ENCODE measurements at regions not wholly inside any gene's neighbourhood (a gene's known extent, or its start where the extent isn't known, plus 50 kb on each side); places are given as distances from the start of the nearest gene placed in this dataset.

- H3K4me3 ChIP-seq (replicated peaks in 1 of 3; ENCODE audit: low read depth in 2 of 3, low read length in 3 of 3) = no peak overlapping the region
- no peaks in the 10 kb centered on the region for H4K20me1 ChIP-seq (ENCODE audit: insufficient read depth, low read length)
- H3K36me3 ChIP-seq (replicated peaks in 1 of 2; ENCODE audit: control insufficient read depth in 1 of 2, insufficient read depth in 2 of 2, low read length in 2 of 2) = no peaks in the 10 kb centered on the region
- TF ChIP-seq CTCF (IDR thresholded peaks at IDR 0.05) = no peak
- H3K4me2 ChIP-seq (replicated peaks; ENCODE audit: extremely low read depth, low read length, poor library complexity, severe bottlenecking) = no peak overlapping the region
- H3K27ac ChIP-seq (ENCODE audit: low read depth in 1 of 2, low read length in 2 of 2) = no peak overlapping the region
- intact Hi-C loops (cut with micrococcal nuclease) = no loop called here
- Mint-ChIP-seq H3K9me3 (peaks cover 0 to 20% (median 4%) of the 10 kb centered on the region in 7 donors), H3K27ac (no peak overlapping the region), H3K4me1 (no peaks in the 10 kb centered on the region), H3K4me3 (no peak overlapping the region), H3K36me3 (no peaks in the 10 kb centered on the region), H3K27me3 (ENCODE audit: low read depth in 3 of 3) (no peaks in the 10 kb centered on the region)
- no peak overlapping the region for H3K9ac ChIP-seq (ENCODE audit: insufficient read depth, low read length, poor library complexity, severe bottlenecking)
- no peaks in the 10 kb centered on the region for H3K79me2 ChIP-seq (ENCODE audit: insufficient read depth, low read length)
- peaks cover 5 to 8% of the 10 kb centered on the region in 2 donors for H3K9me3 ChIP-seq (replicated peaks in 1 of 2; ENCODE audit: control insufficient read depth in 1 of 2, insufficient read depth in 1 of 2, low read length in 2 of 2)
- no CpG with 5 or more reads among the region's 5 CpGs for WGBS (ENCODE audit: insufficient coverage)
- no peaks in the 10 kb centered on the region for H3K4me1 ChIP-seq (ENCODE audit: control insufficient read depth in 1 of 2, insufficient read depth in 2 of 2, low read length in 2 of 2)
- no peak for DNase-seq
- no peaks in the 10 kb centered on the region for H3K27me3 ChIP-seq (ENCODE audit: control insufficient read depth in 2 of 2, insufficient read depth in 2 of 2, low read length in 2 of 2)
- H2AFZ ChIP-seq (ENCODE audit: insufficient read depth, low read depth, low read length, poor library complexity, severe bottlenecking) = no peak overlapping the region
These were observed 258.9 kb downstream of the SPANXN1 start for GRCh38 chrX:145506214-145506613.

- intact Hi-C loops (cut with micrococcal nuclease) = no loop called here
- no peak overlapping the region for H3K27ac Mint-ChIP-seq
These were observed 277.6 kb downstream of the SPANXN1 start for GRCh38 chrX:145524931-145525330.

More at GRCh38 chrX:145524931-145525330, 277.6 kb downstream of the SPANXN1 start:
- no peak for TF ChIP-seq CTCF (IDR thresholded peaks at IDR 0.05)
- no peak overlapping the region for H3K4me3 ChIP-seq (replicated peaks in 1 of 3; ENCODE audit: low read depth in 2 of 3, low read length in 3 of 3)
- H3K36me3 ChIP-seq (replicated peaks in 1 of 2; ENCODE audit: control insufficient read depth in 1 of 2, insufficient read depth in 2 of 2, low read length in 2 of 2) = no peaks in the 10 kb centered on the region
- H3K27me3 ChIP-seq (ENCODE audit: control insufficient read depth in 2 of 2, insufficient read depth in 2 of 2, low read length in 2 of 2) = no peaks in the 10 kb centered on the region
- no peaks in the 10 kb centered on the region for H3K4me1 ChIP-seq (ENCODE audit: control insufficient read depth in 1 of 2, insufficient read depth in 2 of 2, low read length in 2 of 2)
- H3K9me3 Mint-ChIP-seq = peaks cover 0 to 14% (median 0%) of the 10 kb centered on the region in 7 donors
- no peak overlapping the region for H3K4me2 ChIP-seq (replicated peaks; ENCODE audit: extremely low read depth, low read length, poor library complexity, severe bottlenecking)
- peaks cover 0 to 4% of the 10 kb centered on the region in 2 donors for H3K9me3 ChIP-seq (replicated peaks in 1 of 2; ENCODE audit: control insufficient read depth in 1 of 2, insufficient read depth in 1 of 2, low read length in 2 of 2)
- no peaks in the 10 kb centered on the region for H3K4me1 Mint-ChIP-seq
- H3K79me2 ChIP-seq (ENCODE audit: insufficient read depth, low read length) = no peaks in the 10 kb centered on the region
- no peak overlapping the region for H2AFZ ChIP-seq (ENCODE audit: insufficient read depth, low read depth, low read length, poor library complexity, severe bottlenecking)
- 83% methylated on average over 1 of the region's 5 CpGs for WGBS (ENCODE audit: insufficient coverage)
- no peaks in the 10 kb centered on the region for H4K20me1 ChIP-seq (ENCODE audit: insufficient read depth, low read length)
- no peak overlapping the region for H3K4me3 Mint-ChIP-seq
- H3K9ac ChIP-seq (ENCODE audit: insufficient read depth, low read length, poor library complexity, severe bottlenecking) = no peak overlapping the region
- H3K27ac ChIP-seq (ENCODE audit: low read depth in 1 of 2, low read length in 2 of 2) = no peak overlapping the region
- no peak for DNase-seq
- no peaks in the 10 kb centered on the region for H3K36me3 Mint-ChIP-seq
- no peaks in the 10 kb centered on the region for H3K27me3 Mint-ChIP-seq (ENCODE audit: low read depth in 3 of 3)

Measured in CD14-positive monocyte (primary cell).